Testis (tissue), 2 donors: ENCODE measurements at regions not wholly inside any gene's neighbourhood (a gene's known extent, or its start where the extent isn't known, plus 50 kb on each side); places are given as distances from the start of the nearest gene placed in this dataset.

Source experiments
- DNase-seq: peaks from one replicate; pipeline ENCODE4 v3.0.0-alpha.2; 2019
- H3K27ac ChIP-seq, 2 donors: fragments of 200-600 bp; sonication (generic); one replicate each; pipeline ENCODE4 v1.5.1; 2019
- H3K27me3 ChIP-seq: fragments of 200-600 bp; sonication (generic); one replicate; pipeline ENCODE4 v1.5.1; 2019
- H3K36me3 ChIP-seq: fragments of 200-600 bp; sonication (generic); one replicate; pipeline ENCODE4 v1.5.1; 2017; ENCODE audit warnings: low read depth; ENCODE audit errors: missing control alignments
- H3K4me1 ChIP-seq: fragments of 200-600 bp; sonication (generic); one replicate; pipeline ENCODE4 v1.5.1; 2019
- H3K4me3 ChIP-seq, 2 donors: fragments of 200-600 bp; sonication (generic); one replicate each; pipeline ENCODE4 v1.5.1; 2017 to 2019
- H3K9me3 ChIP-seq: fragments of 200-600 bp; sonication (generic); one replicate; pipeline ENCODE4 v1.5.1; 2017
- CTCF ChIP-seq, 3 experiments: fragments of 450-650 bp in 2 of 3; fragments of 200-600 bp in 1 of 3; sonication (generic) in 1 of 3; IDR thresholded peaks; one replicate each; pipeline ENCODE4 v1.5.1; 2016 to 2019; ENCODE audit warnings: antibody characterized with exemption in 3 of 3, mild to moderate bottlenecking in 2 of 3, moderate library complexity in 1 of 3
- POLR2A ChIP-seq: fragments of 450-650 bp; IDR thresholded peaks from one replicate; pipeline ENCODE4 v1.6.1; 2017; ENCODE audit warnings: antibody characterized with exemption, mild to moderate bottlenecking, moderate library complexity
- WGBS, 2 donors: methylation state at CpG; one replicate each; pipeline ENCODE4 v1.1.5; 2018; 5-methylcytosine and 5-hydroxymethylcytosine counted together
- intact Hi-C: fragments of 100-400 bp; cut with DNase I; formaldehyde crosslinking; loops from one replicate; pipeline ENCODE4 v1.15.1; 2023; ENCODE audit warnings: low total_unique reads

GRCh38 chr14:57018065-57018464 lies 207.8 kb upstream of the OTX2 start:
- no peaks in the 10 kb centered on the region for H3K27me3 ChIP-seq
- no peaks in the 10 kb centered on the region for H3K36me3 ChIP-seq
- TF ChIP-seq CTCF (IDR thresholded peaks at IDR 0.05), result no peak
- intact Hi-C loops, result no loop called here
- no peak overlapping the region for H3K27ac ChIP-seq
- no peak overlapping the region for H3K4me3 ChIP-seq
- no peaks in the 10 kb centered on the region for H3K9me3 ChIP-seq
- WGBS, 2 donors, result 56 to 68% methylated on average over 1 of the region's 1 CpG
- DNase-seq, result no peak
- H3K4me1 ChIP-seq, result no peaks in the 10 kb centered on the region

GRCh38 chr14:57013987-57014386 lies 203.7 kb upstream of the OTX2 start:
- Histone ChIP-seq H3K27me3 (no peaks in the 10 kb centered on the region), H3K27ac (no peak overlapping the region), H3K36me3 (no peaks in the 10 kb centered on the region), H3K4me1 (no peaks in the 10 kb centered on the region), H3K4me3 (no peak overlapping the region), H3K9me3 (no peaks in the 10 kb centered on the region)
- no peak for DNase-seq
- 85 to 86% methylated on average over 2 of the region's 2 CpGs for WGBS, 2 donors
- intact Hi-C loops, result no loop called here
- TF ChIP-seq POLR2A (no peak), CTCF (IDR thresholded peaks at IDR 0.05) (no peak)

DNA sequence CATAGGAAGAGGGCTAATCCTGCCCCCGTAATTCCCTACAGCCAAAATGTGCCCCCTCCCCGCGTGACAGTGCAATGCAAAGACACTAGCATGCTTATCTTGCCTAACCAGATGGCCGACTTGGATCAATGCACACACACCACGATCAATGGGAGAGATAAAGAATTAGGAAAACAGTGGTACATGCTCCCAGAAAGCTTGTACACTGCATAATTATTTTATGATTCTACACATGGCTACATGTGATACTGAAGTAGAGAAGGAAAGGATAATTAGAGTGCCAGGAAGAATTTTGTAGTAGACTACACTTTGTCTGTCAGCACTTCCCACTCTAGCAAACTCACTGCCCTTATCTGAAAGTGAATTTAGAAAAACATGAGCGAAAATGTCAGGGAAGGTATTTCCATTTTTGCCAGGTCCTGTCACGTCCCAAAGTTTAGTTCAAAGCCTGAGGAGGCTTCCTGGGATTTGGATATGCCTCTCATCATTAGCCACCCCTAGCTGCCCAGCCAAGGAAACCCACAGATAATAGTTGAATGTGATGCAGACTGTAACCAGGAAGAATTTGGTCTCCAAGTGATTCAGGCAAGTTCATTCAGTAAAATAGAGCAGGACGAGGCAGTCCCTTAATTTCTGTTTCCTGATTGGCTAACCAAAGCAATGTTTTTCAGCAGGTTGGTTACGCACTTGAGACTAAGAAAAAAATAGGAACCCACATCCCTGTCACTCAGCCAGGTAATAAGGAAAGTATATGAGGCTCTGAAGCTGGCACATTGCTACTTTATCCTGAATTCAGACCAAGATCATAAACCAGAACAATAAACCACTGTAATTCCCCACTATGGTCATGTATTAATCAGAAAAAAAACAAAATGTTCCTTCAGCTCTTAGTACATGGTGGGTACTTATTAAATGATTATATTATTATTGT lies 199.6 kb upstream of the OTX2 start:
- Histone ChIP-seq H3K4me1 (no peaks in the 10 kb centered on the region), H3K27me3 (no peaks in the 10 kb centered on the region), H3K4me3 (no peak overlapping the region), H3K36me3 (no peaks in the 10 kb centered on the region), H3K27ac (no peak overlapping the region), H3K9me3 (no peaks in the 10 kb centered on the region)
- TF ChIP-seq CTCF (IDR thresholded peaks at IDR 0.05) (no peak), POLR2A (no peak)
- 46 to 53% methylated on average over 9 of the region's 9 CpGs for WGBS, 2 donors
- no peak for DNase-seq
- intact Hi-C loops, result no loop called here

DNA sequence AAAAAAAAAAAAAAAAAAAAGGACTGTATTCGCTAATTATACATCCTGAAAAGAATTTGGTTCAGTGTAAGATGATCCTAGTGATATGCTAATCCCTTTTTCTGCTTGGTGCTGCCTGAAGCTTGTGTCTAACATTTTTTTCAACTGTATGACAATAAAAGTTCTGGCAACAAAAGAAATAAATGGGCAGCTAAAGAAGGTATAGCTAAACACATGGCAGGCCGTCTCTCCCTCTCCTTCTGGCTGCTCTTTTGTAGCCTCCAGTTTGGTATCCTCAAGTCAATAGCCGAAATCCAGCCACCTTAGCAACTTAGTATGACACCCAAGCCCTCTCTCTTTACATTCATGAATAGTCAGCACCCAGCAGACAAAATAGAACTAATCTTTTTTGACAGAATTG lies 198.3 kb upstream of the OTX2 start:
- no peak overlapping the region for H3K27ac ChIP-seq
- no peaks in the 10 kb centered on the region for H3K36me3 ChIP-seq
- H3K4me1 ChIP-seq, result no peaks in the 10 kb centered on the region
- DNase-seq, result no peak
- H3K9me3 ChIP-seq, result no peaks in the 10 kb centered on the region
- TF ChIP-seq CTCF (IDR thresholded peaks at IDR 0.05) (no peak), POLR2A (no peak)
- intact Hi-C loops, result no loop called here
- H3K4me3 ChIP-seq, result no peak overlapping the region
- 55 to 68% methylated on average over 3 of the region's 3 CpGs for whole genome bisulfite sequencing, 2 donors
- no peaks in the 10 kb centered on the region for H3K27me3 ChIP-seq

DNA sequence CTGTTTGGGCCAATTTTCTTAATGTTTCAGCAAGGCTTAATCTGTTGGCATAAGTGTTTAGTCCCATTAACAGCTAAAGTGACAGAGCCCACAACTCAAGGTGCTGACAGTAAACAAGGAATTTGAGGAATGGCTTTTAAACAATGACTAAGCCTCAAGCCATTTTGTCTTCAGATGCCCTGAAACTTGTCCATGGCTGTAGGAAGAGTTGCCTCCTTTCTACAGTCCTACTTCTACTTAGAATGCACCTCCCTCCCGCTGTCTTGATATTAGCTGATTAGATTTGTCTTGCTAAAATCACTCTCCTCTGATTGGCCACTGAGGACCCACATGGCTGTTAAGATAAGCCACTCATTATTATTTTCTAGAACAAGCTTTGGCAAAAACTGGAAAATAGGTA lies 188.4 kb upstream of the OTX2 start:
- intact Hi-C loops, result no loop called here

More for the DNA sequence above, 188.4 kb upstream of the OTX2 start:
- H3K9me3 ChIP-seq, result no peaks in the 10 kb centered on the region
- no peaks in the 10 kb centered on the region for H3K4me1 ChIP-seq
- no peak overlapping the region for H3K27ac ChIP-seq
- no peaks in the 10 kb centered on the region for H3K27me3 ChIP-seq
- no peak for DNase-seq
- H3K4me3 ChIP-seq, result no peak overlapping the region
- TF ChIP-seq CTCF (IDR thresholded peaks at IDR 0.05) (no peak), POLR2A (no peak)
- H3K36me3 ChIP-seq, result no peaks in the 10 kb centered on the region
- 87 to 96% methylated on average over 1 of the region's 1 CpG for WGBS, 2 donors
